ENCODE measurements at regions not wholly inside any gene's neighbourhood (a gene's known extent, or its start where the extent isn't known, plus 50 kb on each side); places are given as distances from the start of the nearest gene placed in this dataset.

DNA sequence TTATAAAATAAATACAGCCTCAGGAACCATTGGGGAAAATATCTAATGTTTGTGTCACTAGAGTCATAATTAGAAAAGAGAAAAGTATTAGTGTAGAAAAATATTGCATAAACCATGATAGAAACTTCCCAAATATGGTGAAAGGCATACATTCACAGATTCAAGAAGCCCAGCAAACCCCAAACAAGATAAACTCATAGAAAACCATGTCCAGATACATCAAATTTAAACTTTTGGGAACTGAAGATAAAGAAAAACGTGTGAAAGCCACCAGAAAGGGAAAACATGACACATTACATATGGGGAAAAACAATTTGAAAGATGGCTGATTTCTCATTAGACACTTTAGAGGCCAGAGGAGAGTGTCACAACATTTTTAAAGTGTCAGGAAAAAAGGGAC is 236.5 kb upstream of the FN1 start:
- TF ChIP-seq, protein P1, sequence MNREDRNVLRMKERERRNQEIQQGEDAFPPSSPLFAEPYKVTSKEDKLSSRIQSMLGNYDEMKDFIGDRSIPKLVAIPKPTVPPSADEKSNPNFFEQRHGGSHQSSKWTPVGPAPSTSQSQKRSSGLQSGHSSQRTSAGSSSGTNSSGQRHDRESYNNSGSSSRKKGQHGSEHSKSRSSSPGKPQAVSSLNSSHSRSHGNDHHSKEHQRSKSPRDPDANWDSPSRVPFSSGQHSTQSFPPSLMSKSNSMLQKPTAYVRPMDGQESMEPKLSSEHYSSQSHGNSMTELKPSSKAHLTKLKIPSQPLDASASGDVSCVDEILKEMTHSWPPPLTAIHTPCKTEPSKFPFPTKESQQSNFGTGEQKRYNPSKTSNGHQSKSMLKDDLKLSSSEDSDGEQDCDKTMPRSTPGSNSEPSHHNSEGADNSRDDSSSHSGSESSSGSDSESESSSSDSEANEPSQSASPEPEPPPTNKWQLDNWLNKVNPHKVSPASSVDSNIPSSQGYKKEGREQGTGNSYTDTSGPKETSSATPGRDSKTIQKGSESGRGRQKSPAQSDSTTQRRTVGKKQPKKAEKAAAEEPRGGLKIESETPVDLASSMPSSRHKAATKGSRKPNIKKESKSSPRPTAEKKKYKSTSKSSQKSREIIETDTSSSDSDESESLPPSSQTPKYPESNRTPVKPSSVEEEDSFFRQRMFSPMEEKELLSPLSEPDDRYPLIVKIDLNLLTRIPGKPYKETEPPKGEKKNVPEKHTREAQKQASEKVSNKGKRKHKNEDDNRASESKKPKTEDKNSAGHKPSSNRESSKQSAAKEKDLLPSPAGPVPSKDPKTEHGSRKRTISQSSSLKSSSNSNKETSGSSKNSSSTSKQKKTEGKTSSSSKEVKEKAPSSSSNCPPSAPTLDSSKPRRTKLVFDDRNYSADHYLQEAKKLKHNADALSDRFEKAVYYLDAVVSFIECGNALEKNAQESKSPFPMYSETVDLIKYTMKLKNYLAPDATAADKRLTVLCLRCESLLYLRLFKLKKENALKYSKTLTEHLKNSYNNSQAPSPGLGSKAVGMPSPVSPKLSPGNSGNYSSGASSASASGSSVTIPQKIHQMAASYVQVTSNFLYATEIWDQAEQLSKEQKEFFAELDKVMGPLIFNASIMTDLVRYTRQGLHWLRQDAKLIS (CRISPR knock-in tag; IDR thresholded peaks at IDR 0.05; ENCODE audit: borderline replicate concordance), result no peak
- H3K9me3 Mint-ChIP-seq, result no peaks in the 10 kb centered on the region
- ATAC-seq (no peak), DNase-seq (ENCODE audit: low spot score) (no peak)
- no peak overlapping the region for H3K27ac Mint-ChIP-seq
- POLR2A ChIA-PET, result no interaction called here
- H3K4me1 Mint-ChIP-seq, result no peaks in the 10 kb centered on the region
- CTCF ChIA-PET, result no interaction called here
- H3K4me3 Mint-ChIP-seq, result no peak overlapping the region
- H3K36me3 Mint-ChIP-seq, result no peaks in the 10 kb centered on the region
- H3K27me3 Mint-ChIP-seq (ENCODE audit: low read depth), result no peaks in the 10 kb centered on the region

DNA sequence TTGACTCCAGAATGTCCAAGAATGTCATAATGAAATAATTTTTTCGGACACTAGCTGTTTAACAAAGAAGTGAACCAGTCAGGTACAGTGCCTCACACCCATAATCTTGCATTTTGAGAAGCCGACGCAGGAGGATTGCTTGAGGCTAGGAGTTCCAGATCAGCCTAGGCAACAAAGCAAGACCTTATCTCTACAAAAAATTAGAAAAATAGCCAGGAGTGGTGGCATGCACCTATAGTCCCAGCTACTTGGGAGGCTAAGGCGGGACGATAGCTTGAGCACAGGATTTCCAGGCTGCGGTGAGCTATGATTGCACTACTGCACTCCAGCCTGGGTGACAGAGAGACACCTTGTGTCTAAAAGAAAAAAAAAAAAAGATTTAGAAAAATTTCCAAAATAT is 235.8 kb upstream of the FN1 start:
- Mint-ChIP-seq H3K4me1 (no peaks in the 10 kb centered on the region), H3K9me3 (no peaks in the 10 kb centered on the region), H3K36me3 (no peaks in the 10 kb centered on the region), H3K4me3 (no peak overlapping the region), H3K27ac (no peak overlapping the region), H3K27me3 (ENCODE audit: low read depth) (no peaks in the 10 kb centered on the region)
- DNase-seq (ENCODE audit: low spot score) (no peak), ATAC-seq (no peak)
- TF ChIP-seq NR3C1 (CRISPR knock-in tag; conservative IDR thresholded peaks at IDR 0.05; ENCODE audit: low read depth) (no peak), CBFB (CRISPR knock-in tag; IDR thresholded peaks at IDR 0.05; ENCODE audit: low read depth) (no peak), GABPB1 (CRISPR knock-in tag; IDR thresholded peaks at IDR 0.05) (no peak), IRF2 (CRISPR knock-in tag; IDR thresholded peaks at IDR 0.05; ENCODE audit: borderline replicate concordance, low read depth) (no peak), JUN (CRISPR knock-in tag; IDR thresholded peaks at IDR 0.05) (no peak), E2F1 (CRISPR knock-in tag; IDR thresholded peaks at IDR 0.05) (no peak), FOXP4 (CRISPR knock-in tag; IDR thresholded peaks at IDR 0.05) (no peak), GTF2I (CRISPR knock-in tag; conservative IDR thresholded peaks at IDR 0.05) (no peak), ETV6 (CRISPR knock-in tag; IDR thresholded peaks at IDR 0.05) (no peak)
- TF ChIP-seq, protein P2, sequence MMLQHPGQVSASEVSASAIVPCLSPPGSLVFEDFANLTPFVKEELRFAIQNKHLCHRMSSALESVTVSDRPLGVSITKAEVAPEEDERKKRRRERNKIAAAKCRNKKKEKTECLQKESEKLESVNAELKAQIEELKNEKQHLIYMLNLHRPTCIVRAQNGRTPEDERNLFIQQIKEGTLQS (CRISPR knock-in tag; conservative IDR thresholded peaks at IDR 0.05), result no peak
- TF ChIP-seq, protein P3, sequence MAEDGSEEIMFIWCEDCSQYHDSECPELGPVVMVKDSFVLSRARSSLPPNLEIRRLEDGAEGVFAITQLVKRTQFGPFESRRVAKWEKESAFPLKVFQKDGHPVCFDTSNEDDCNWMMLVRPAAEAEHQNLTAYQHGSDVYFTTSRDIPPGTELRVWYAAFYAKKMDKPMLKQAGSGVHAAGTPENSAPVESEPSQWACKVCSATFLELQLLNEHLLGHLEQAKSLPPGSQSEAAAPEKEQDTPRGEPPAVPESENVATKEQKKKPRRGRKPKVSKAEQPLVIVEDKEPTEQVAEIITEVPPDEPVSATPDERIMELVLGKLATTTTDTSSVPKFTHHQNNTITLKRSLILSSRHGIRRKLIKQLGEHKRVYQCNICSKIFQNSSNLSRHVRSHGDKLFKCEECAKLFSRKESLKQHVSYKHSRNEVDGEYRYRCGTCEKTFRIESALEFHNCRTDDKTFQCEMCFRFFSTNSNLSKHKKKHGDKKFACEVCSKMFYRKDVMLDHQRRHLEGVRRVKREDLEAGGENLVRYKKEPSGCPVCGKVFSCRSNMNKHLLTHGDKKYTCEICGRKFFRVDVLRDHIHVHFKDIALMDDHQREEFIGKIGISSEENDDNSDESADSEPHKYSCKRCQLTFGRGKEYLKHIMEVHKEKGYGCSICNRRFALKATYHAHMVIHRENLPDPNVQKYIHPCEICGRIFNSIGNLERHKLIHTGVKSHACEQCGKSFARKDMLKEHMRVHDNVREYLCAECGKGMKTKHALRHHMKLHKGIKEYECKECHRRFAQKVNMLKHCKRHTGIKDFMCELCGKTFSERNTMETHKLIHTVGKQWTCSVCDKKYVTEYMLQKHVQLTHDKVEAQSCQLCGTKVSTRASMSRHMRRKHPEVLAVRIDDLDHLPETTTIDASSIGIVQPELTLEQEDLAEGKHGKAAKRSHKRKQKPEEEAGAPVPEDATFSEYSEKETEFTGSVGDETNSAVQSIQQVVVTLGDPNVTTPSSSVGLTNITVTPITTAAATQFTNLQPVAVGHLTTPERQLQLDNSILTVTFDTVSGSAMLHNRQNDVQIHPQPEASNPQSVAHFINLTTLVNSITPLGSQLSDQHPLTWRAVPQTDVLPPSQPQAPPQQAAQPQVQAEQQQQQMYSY (CRISPR knock-in tag; IDR thresholded peaks at IDR 0.05), result no peak
- ChIA-PET POLR2A (no interaction called here), CTCF (no interaction called here)

- Mint-ChIP-seq H3K27me3 (ENCODE audit: low read depth) (no peaks in the 10 kb centered on the region), H3K36me3 (no peaks in the 10 kb centered on the region), H3K27ac (no peak overlapping the region), H3K4me1 (no peaks in the 10 kb centered on the region), H3K9me3 (peaks cover under 1% of the 10 kb centered on the region; the same call in 1 of the 2 replicates), H3K4me3 (no peak overlapping the region)
- no peak for DNase-seq (ENCODE audit: low spot score)
- no peak for ATAC-seq
- ChIA-PET CTCF (no interaction called here), POLR2A (no interaction called here)
- TF ChIP-seq NFE2L1 (CRISPR knock-in tag; IDR thresholded peaks at IDR 0.05), result no peak
- no peak for TF ChIP-seq GTF2I (CRISPR knock-in tag; conservative IDR thresholded peaks at IDR 0.05)
- TF ChIP-seq, protein P4, sequence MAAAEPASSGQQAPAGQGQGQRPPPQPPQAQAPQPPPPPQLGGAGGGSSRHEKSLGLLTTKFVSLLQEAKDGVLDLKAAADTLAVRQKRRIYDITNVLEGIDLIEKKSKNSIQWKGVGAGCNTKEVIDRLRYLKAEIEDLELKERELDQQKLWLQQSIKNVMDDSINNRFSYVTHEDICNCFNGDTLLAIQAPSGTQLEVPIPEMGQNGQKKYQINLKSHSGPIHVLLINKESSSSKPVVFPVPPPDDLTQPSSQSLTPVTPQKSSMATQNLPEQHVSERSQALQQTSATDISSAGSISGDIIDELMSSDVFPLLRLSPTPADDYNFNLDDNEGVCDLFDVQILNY (CRISPR knock-in tag; IDR thresholded peaks at IDR 0.05), result no peak
- no peak for TF ChIP-seq CREM (CRISPR knock-in tag; IDR thresholded peaks at IDR 0.05)
- TF ChIP-seq CBFB (CRISPR knock-in tag; IDR thresholded peaks at IDR 0.05; ENCODE audit: low read depth), result no peak
- TF ChIP-seq ZNF263 (CRISPR knock-in tag; IDR thresholded peaks at IDR 0.05; ENCODE audit: low read depth), result no peak
- no peak for TF ChIP-seq FOXP4 (CRISPR knock-in tag; IDR thresholded peaks at IDR 0.05)
- TF ChIP-seq FOXP1 (CRISPR knock-in tag; IDR thresholded peaks at IDR 0.05; ENCODE audit: borderline replicate concordance), result no peak
These were observed 235.4 kb upstream of the FN1 start for GRCh38 chr2:215671244-215671643.
